Fibroblast of skin of left biceps (primary cell): ENCODE measurements at regions not wholly inside any gene's neighbourhood (a gene's known extent, or its start where the extent isn't known, plus 50 kb on each side); places are given as distances from the start of the nearest gene placed in this dataset.

Source experiments
- DNase-seq, 2 experiments: peaks; one replicate each; pipeline ENCODE4 v3.0.0-alpha.2; 2013; ENCODE audit warnings: low read depth in 2 of 2

- peak in 1 of 2 experiments; percentile 48 for DNase-seq
Measured at GRCh38 chr5:74261866-74262265, 378.7 kb downstream of the ENC1 start.

- DNase-seq, result no peak
Measured at GRCh38 chr5:74261421-74261820, 379.1 kb downstream of the ENC1 start.

DNA sequence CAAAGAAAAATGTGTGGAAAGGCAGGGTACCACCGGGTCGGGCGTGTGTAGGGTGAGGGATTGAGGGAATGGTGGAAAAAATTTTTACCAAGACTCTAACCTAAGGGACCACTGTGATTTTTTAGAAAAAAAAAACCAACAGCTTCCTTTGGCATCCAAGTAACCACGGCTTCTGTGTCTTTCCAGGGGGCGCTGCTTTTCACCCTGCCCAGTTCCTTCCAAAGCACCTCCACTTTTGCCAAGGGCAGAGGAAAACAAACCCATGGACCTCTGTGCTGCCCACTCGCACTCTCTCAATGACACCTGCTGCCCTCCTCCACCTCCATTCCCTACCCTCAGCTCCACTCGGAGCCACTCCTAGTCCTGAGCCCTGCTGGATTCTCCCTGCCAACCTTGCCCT is 381.0 kb downstream of the ENC1 start:
- no peak for DNase-seq

- DNase-seq, result no peak
Measured at GRCh38 chr5:74258314-74258665, 382.2 kb downstream of the ENC1 start.

- no peak for DNase-seq
Measured at GRCh38 chr5:74257645-74258313, 382.7 kb downstream of the ENC1 start.

DNA sequence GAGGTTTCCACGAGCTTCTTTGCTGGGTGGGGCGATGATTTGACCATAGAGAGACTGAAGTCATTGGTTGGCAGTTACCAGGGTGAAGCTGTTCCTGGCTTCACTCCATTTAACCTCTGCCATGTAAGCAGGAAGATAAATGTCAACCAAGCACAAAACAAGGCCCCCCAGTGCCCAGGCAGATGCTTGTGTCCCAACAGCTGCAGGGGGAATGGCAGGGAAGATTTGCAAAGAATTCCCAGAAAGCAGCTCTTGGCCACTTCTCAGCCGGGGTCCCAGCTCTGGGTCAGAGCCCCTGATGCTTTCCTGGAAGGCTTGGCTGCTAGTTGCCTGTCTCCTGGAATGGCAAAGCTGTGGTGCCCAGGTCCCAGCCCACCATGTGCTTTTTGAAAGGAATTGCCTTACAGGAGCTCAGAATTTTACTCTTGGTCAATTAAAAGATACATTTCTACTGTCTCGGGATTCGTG is 383.4 kb downstream of the ENC1 start:
- DNase-seq, result no peak

DNA sequence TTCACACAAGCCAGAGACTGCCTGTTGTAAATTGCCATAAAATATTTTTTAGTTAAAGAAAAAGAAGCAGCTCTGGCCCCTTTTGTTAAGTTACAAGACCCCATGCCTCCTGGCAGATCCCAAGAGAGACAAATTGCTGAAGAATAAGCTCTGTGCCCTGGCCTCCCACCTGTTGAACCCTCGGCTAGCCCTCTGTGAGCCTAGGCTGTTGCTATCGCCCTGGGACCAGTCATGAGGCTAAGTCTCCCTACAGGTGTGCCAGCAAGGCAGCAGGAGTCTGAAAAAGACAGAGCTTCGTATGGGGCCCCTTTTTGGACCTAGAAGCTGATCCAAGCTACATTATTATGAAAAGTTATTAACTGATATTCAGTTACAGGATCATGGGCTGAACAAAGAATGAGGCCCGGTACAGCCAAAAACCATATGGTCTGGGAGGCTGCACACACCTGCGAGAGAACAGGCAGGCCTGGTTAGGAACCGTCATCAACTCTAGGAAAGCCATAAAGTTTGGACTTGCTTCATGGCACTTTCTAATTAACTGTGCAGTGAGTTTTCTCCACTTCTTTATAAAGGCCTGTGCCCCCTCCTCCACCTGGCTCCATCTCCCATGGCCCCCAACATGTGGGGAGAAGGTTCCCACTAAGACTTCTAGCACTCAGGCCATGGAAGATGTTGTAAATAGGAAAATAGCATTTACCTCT is 384.7 kb downstream of the ENC1 start:
- DNase-seq, result no peak

- no peak for DNase-seq
Measured at GRCh38 chr5:74254257-74254656, 386.3 kb downstream of the ENC1 start.

GRCh38 chr5:74252044-74252443 is 388.5 kb downstream of the ENC1 start:
- no peak for DNase-seq

DNA sequence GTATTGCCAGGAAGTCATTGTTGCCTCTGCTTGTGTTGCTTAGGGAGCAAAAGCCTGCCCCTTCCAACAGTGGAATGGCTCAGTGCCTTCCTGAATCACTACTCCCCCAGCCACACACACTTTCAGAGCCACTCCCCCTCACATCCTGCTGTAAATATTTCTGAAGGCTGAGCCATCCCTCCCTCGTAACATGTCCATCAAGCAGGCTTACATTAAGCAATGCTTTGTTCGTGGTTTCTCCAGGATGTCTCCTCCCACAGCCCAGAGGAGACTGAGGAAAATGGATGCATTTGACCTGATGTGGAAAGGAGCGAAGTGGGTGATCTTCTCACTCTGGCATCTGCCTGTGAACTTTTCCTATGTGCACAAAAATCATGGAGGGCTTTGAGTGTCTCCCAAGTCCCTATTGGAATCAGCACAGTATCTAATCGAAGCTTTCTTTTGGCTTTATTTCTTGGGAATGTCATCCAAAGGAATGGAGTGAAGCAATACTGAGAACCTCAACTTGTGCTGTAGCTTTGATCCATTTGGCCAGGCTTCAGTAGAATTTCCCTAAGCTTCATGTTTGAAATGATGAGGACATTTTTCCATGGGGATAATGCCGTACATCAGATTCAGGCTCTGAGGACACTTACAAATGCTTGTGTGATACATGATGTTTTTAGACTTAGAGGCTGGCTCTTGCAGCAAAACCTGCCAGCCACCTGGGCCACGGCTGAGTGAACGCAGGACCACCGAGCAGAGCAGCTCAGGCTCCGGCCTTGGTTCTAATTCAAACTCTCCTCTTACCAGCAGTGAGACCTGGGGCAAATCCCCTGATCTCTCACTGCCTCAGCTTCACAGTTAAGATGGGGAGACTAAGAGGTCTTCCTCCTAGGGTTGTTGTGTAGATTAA is 389.1 kb downstream of the ENC1 start:
- DNase-seq, result peak; percentile 91

DNA sequence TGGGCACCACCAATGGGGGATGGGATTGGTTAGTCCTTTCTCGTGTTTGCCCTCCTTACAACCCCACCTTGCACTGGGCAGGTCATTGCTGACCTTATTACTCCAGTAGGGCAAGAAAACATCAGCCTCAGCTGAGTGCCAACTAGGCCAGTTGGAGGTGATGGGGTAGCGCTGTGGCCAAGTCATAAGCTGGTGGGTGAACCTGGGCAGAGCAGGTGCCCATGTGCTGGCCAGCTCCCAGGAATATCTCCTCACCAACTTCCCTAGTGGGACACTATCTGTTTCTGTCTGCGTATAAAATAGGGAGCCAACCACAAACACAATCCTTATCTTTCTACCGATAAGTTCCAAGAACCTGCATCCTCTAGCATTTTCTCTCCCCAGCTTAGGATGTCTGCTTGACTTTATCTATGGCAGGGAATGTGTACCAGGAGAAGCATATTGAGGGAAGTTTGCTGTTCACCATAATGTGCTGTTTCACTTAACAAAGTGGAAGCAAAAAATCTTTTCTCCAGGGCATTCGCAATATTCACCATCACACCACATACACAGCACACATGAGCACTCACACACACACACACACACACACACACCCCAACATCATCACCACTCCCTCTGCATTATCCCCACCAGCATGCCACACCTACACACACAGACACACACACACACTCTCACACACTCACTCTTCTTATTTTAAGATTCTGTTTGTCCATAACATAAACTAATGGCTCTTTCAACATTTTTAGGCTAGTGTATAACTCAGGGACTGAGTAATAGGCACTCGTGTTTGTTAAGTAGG is 390.0 kb downstream of the ENC1 start:
- no peak for DNase-seq

- no peak for DNase-seq
Measured at GRCh38 chr5:74248576-74248975, 392.0 kb downstream of the ENC1 start.

- no peak for DNase-seq
Measured at GRCh38 chr5:74244406-74244805, 396.1 kb downstream of the ENC1 start.

DNA sequence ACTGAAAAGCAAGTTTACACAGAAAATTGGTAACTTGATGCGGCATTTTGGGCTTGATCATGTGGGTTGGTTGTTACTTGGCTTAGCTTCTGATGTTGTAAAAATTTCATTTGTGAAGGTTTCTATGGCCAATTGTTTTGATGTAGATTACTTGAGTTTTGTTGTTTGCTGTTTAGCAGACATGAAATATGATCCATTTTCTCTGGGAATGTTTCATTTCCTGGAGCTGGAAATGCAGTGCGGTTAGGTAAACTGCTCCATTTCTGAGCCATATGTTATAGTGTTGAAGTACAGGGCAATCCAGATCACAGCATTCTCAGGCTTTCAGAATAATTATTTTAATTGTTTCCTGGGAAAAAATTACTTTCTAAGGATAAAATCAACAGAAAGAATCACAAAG is 396.9 kb downstream of the ENC1 start:
- no peak for DNase-seq

DNA sequence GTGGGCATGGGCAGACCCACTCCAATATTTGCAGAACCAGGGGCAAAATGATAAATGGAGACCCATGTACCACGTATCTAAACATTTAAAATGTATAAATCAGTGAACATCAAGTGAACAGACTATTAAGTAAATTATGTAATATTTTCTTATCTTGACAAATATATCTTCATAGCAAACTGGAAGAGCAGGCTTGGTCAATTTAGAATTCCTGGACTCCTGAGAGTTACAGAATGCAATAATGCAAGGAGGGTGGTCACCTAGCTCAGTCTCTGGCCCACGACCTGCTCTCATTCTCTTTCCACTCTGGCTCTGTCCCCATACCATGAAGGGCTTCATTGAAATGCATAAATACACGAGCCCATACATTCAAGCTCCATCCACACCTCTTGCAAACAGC is 398.0 kb downstream of the ENC1 start:
- DNase-seq, result no peak

DNA sequence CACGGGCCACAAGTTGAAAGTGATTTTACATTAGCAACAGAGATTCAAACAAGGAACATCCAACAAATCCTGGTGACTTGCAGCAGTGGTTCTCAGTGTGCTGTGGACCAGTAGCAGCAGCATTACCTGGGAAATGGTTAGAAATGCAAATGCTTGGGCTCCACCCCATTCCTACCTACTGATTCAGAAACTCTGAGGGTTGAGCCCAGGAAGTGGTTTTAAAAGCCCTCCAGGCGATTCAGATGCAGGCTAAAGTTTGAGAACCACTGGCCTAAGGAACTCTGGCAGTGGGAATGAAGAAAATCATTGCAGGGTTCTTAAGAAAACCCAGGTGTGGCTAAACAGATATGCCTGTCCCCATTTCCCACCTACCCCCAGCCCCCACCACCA is 398.8 kb downstream of the ENC1 start:
- DNase-seq, result no peak

DNA sequence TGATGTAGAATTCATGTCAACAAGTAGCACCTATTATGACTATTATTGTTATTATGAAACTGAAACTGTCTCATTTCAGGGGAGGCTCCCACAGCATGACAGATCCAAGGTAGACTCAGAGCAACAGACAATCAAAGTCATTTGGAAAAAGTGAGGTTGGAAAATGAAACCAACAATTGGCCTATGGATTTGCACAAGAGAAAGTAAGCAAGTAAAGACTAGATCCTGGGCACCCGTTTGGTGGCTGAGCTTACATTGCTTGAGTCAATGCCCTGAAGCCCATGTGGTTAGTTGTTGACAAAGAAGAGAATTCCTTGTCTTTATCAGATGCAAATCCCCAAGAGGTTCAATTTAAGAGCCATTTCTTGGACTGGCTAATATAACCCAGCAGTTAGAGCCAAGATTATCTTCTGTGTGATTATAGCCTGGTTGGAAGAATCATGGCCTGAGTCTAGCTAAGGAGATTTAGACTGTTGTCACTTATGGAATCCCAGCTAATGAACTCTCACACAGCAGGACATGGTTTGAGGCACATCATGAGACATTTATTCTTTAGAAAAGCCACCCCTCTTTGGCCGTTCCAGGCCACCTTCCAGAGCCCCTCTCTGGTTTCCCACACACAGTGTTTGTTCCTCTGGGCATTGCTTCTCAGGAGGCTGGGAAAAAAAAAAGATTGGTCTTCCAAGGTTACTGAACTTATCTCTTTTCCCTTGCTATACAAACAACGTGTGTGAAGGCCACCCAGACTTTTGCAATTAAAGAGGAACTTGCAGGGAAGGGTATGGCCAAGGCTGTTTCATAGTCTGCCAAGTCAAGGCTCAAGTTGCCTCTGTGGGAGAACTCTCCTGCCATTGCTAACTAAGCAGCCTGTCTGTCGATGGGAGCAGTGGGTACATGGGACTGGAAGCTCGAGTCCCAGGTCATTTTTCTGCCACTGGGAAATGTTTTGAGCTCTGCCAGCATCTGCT is 399.5 kb downstream of the ENC1 start:
- no peak for DNase-seq

GRCh38 chr5:74239261-74239660 is 401.3 kb downstream of the ENC1 start:
- DNase-seq, result no peak

DNA sequence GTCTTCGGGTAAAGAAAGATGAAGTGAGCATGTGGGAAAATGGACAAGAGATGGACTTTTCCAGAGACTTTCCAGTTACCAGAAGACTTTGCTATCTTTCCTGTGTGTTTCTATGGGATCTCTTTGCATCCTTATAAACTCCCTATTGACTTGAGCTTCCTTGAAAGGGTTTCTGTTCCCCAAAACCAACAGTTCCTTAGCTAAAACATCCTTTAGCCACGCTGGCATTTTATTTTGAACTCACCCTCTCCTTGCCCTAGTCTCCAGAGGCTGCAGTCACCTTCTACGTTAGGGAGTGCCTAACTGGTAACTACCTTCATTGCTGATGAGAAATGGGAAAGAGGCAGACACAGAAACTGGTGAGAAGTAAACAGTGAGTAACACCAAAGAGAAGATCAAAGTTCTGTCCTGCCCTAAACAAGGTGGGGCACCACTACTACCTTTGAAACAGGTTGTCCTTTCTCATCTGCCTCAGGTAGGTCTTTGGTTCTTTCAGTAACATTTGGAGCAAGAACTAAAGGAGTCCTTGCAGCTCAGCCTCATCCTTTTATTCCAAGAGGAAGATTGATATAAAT is 402.9 kb downstream of the ENC1 start:
- DNase-seq, result no peak

DNA sequence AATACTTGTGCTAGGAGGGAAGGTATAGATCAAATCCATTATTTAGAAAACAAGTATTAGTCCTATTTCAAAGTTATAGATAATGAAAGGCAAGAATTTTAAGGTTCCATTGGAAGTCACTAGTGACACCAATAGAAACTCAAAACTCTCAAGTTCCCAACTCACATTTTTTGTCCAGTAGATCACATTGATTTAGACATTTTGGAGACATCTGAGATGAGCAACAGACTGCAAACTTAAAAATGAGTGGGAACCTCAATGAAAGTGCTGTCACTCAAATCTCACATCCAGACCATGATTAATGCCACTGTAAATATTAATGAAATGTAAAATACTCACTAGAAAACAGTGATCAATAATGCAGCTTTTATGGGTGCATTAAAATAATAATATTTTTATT is 405.0 kb downstream of the ENC1 start:
- no peak for DNase-seq
